ENCODE measurements at regions not wholly inside any gene's neighbourhood (a gene's known extent, or its start where the extent isn't known, plus 50 kb on each side); places are given as distances from the start of the nearest gene placed in this dataset.

- no peak for TF ChIP-seq CTCF (IDR thresholded peaks at IDR 0.05)
- no peak for TF ChIP-seq POLR2A (IDR thresholded peaks at IDR 0.05)
These were observed 87.8 kb upstream of the GALNT18 start for GRCh38 chr11:11709447-11710239.

Measured in breast epithelium (tissue), 3 donors.